Keratinocyte (primary cell): ENCODE measurements at regions not wholly inside any gene's neighbourhood (a gene's known extent, or its start where the extent isn't known, plus 50 kb on each side); places are given as distances from the start of the nearest gene placed in this dataset.

Source experiments
- DNase-seq: peaks from one replicate; pipeline ENCODE4 v3.0.0-alpha.2; 2011; ENCODE audit warnings: low read depth, missing footprints, low spot score
- FAIRE-seq: peaks from 2 replicates; lab custom pipeline; 2011; peaks lifted over from hg19 to GRCh38; lab: Jason Lieb, UNC
- H2AFZ ChIP-seq: 2 replicates; pipeline ENCODE4 v1.6.0; 2012; ENCODE audit warnings: low read length, control low read depth, inconsistent platforms; ENCODE audit not compliant: control insufficient read depth
- H3K27ac ChIP-seq: 2 replicates; pipeline ENCODE4 v1.5.1; 2011; ENCODE audit warnings: low read length; ENCODE audit not compliant: control insufficient read depth, insufficient read depth
- H3K27me3 ChIP-seq: 3 replicates; pipeline ENCODE4 v1.6.0; 2011; ENCODE audit warnings: low read length; ENCODE audit not compliant: control insufficient read depth, insufficient read depth; ENCODE audit errors: extremely low read depth
- H3K36me3 ChIP-seq, 2 experiments: 2 replicates in 1 of 2; 3 replicates in 1 of 2; pipeline ENCODE4 v1.5.1; 2011; ENCODE audit warnings: low read length in 2 of 2, mild to moderate bottlenecking in 1 of 2; ENCODE audit not compliant: control insufficient read depth in 2 of 2, insufficient read depth in 2 of 2; ENCODE audit errors: extremely low read depth in 1 of 2
- H3K4me1 ChIP-seq: 3 replicates; pipeline ENCODE4 v1.5.1; 2011; ENCODE audit warnings: low read length; ENCODE audit not compliant: control insufficient read depth, insufficient read depth; ENCODE audit errors: extremely low read depth
- H3K4me2 ChIP-seq: 3 replicates; pipeline ENCODE4 v1.6.0; 2011; ENCODE audit warnings: low read depth, low read length; ENCODE audit not compliant: control insufficient read depth, insufficient read depth; ENCODE audit errors: extremely low read depth
- H3K4me3 ChIP-seq, 3 experiments: fragments of 200-600 bp in 1 of 3; sonication (generic) in 1 of 3; 2 replicates in 2 of 3; 3 replicates in 1 of 3; pipeline ENCODE4 v1.5.1; 2011 to 2016; ENCODE audit warnings: low read length in 3 of 3, mild to moderate bottlenecking in 3 of 3, control low read depth in 2 of 3, inconsistent platforms in 1 of 3, low read depth in 1 of 3, mixed read lengths in 1 of 3, mixed run types in 1 of 3, moderate library complexity in 1 of 3; ENCODE audit not compliant: control insufficient read depth in 2 of 3, insufficient read depth in 2 of 3; ENCODE audit errors: extremely low read depth in 1 of 3
- H3K79me2 ChIP-seq: 2 replicates; pipeline ENCODE4 v1.6.0; 2012; ENCODE audit warnings: low read length; ENCODE audit not compliant: control insufficient read depth, insufficient read depth
- H3K9ac ChIP-seq: 3 replicates; pipeline ENCODE4 v1.6.0; 2011; ENCODE audit warnings: low read length; ENCODE audit not compliant: control insufficient read depth, insufficient read depth; ENCODE audit errors: extremely low read depth
- H3K9me1 ChIP-seq: 3 replicates; pipeline ENCODE4 v1.6.0; 2011; ENCODE audit warnings: low read length; ENCODE audit not compliant: control insufficient read depth, insufficient read depth; ENCODE audit errors: extremely low read depth
- H3K9me3 ChIP-seq: 2 replicates; pipeline ENCODE4 v1.5.1; 2012; ENCODE audit warnings: low read depth, low read length; ENCODE audit not compliant: control insufficient read depth
- H4K20me1 ChIP-seq: 3 replicates; pipeline ENCODE4 v1.6.0; 2011; ENCODE audit warnings: low read length; ENCODE audit not compliant: control insufficient read depth, insufficient read depth; ENCODE audit errors: extremely low read depth
- EZH2 ChIP-seq: IDR thresholded peaks from one replicate; pipeline ENCODE4 v1.6.1; 2012; ENCODE audit warnings: inconsistent platforms, mild to moderate bottlenecking, low read length, moderate library complexity
- dilution Hi-C: fragments of 300-500 bp; cut with MboI; formaldehyde crosslinking; loops from one replicate; pipeline ENCODE4 v1.7.0; 2020; ENCODE audit warnings: low sequenced_read_pairs; ENCODE audit not compliant: extremely low pct_ligation_motif_present
- TF ChIP-seq, protein P1 (sequence below), 3 experiments: IDR thresholded peaks in 1 of 3; conservative IDR thresholded peaks in 1 of 3; optimal IDR thresholded peaks in 1 of 3; 2 replicates in 2 of 3; 3 replicates in 1 of 3; pipeline versions ENCODE3 to v1.5.1; 2011; ENCODE audit warnings: low read length in 3 of 3, mild to moderate bottlenecking in 3 of 3, moderate library complexity in 2 of 3, control low read depth in 1 of 3, inconsistent platforms in 1 of 3; ENCODE audit not compliant: insufficient read depth in 2 of 3; ENCODE audit errors: extremely low read depth in 1 of 3

DNA sequence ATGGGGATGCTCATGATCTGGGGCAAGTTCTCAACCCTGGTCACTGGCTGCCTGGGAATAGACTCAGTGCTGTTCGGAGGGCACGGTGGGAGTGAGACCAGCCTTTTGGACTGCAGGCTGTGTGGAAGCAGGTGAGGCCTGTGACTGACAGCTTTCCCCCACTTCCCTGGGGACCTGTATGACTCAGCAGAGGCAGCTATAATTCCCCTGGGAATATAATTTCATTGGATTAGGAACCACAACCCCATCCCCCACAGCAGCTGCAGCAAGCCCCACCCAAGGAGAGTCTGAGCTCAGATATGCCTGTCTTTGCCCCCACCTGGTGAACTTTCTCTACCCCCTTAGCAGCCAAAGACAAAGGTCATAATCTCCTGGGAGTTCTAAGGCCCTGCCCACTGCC lies 408.6 kb downstream of the PPP3CA start:
- H3K27ac ChIP-seq = no peak overlapping the region
- TF ChIP-seq, protein P1, sequence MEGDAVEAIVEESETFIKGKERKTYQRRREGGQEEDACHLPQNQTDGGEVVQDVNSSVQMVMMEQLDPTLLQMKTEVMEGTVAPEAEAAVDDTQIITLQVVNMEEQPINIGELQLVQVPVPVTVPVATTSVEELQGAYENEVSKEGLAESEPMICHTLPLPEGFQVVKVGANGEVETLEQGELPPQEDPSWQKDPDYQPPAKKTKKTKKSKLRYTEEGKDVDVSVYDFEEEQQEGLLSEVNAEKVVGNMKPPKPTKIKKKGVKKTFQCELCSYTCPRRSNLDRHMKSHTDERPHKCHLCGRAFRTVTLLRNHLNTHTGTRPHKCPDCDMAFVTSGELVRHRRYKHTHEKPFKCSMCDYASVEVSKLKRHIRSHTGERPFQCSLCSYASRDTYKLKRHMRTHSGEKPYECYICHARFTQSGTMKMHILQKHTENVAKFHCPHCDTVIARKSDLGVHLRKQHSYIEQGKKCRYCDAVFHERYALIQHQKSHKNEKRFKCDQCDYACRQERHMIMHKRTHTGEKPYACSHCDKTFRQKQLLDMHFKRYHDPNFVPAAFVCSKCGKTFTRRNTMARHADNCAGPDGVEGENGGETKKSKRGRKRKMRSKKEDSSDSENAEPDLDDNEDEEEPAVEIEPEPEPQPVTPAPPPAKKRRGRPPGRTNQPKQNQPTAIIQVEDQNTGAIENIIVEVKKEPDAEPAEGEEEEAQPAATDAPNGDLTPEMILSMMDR (optimal IDR thresholded peaks at IDR 0.05 in 1 of 3, IDR thresholded peaks at IDR 0.05 in 1 of 3, conservative IDR thresholded peaks at IDR 0.05 in 1 of 3; ENCODE audit: extremely low read depth in 1 of 3, insufficient read depth in 2 of 3, low read length in 3 of 3) = no peak
- TF ChIP-seq EZH2 = no peak
- no peaks in the 10 kb centered on the region for H3K79me2 ChIP-seq
- no peaks in the 10 kb centered on the region for H3K9me1 ChIP-seq
- no peak for FAIRE-seq
- no peak overlapping the region for H3K4me3 ChIP-seq
- no peaks in the 10 kb centered on the region for H3K4me1 ChIP-seq
- H3K36me3 ChIP-seq = no peaks in the 10 kb centered on the region
- no peak overlapping the region for H3K4me2 ChIP-seq
- no peaks in the 10 kb centered on the region for H3K27me3 ChIP-seq
- no peak for DNase-seq
- no peak overlapping the region for H3K9ac ChIP-seq
- dilution Hi-C loops = no loop called here
- no peaks in the 10 kb centered on the region for H4K20me1 ChIP-seq
- H3K9me3 ChIP-seq = no peaks in the 10 kb centered on the region
- no peak overlapping the region for H2AFZ ChIP-seq

DNA sequence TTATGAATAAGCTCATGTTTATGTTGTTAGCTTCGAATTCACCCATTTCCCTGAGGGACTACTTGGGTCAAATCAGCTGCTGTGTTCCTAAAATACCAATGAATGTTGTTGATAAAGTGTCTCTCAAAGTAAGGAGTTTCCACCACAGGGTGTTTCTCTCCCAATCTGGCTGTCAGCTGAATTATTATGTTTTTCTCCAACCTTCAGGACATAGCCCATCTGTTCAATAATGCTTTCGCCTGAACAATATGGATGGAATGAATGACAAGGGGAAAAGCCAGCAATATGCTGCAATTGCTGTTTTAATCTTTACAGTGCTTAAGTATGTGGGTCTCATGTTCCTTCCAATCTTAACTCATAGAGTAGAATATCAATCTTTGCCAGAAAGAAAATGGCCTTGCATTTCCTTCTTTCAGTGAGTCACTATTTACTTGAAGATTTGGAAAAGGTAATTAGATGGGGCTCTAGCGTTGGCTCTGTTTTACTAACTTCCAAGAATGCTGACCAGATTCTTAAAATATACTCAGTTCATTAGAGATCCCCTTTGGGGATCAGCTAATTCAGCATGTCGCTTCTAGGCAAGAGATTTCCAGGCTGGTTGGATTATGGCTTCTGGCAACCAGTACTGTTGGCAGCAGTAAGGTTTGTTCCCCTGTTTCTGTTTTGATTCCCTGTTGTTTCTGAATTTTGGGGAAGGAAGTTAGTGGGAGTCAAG lies 410.5 kb downstream of the PPP3CA start:
- Histone ChIP-seq H2AFZ (no peak overlapping the region), H3K4me3 (no peak overlapping the region), H4K20me1 (no peaks in the 10 kb centered on the region), H3K4me1 (no peaks in the 10 kb centered on the region), H3K9me3 (no peaks in the 10 kb centered on the region), H3K4me2 (no peak overlapping the region), H3K27ac (no peak overlapping the region), H3K36me3 (no peaks in the 10 kb centered on the region), H3K9me1 (no peaks in the 10 kb centered on the region), H3K27me3 (no peaks in the 10 kb centered on the region), H3K79me2 (no peaks in the 10 kb centered on the region), H3K9ac (no peak overlapping the region)
- dilution Hi-C loops = no loop called here
- no peak for TF ChIP-seq EZH2
- TF ChIP-seq, protein P1 (optimal IDR thresholded peaks at IDR 0.05 in 1 of 3, IDR thresholded peaks at IDR 0.05 in 1 of 3, conservative IDR thresholded peaks at IDR 0.05 in 1 of 3; ENCODE audit: extremely low read depth in 1 of 3, insufficient read depth in 2 of 3, low read length in 3 of 3) = no peak
- FAIRE-seq (no peak), DNase-seq (no peak)
